ENCODE measurements at regions not wholly inside any gene's neighbourhood (a gene's known extent, or its start where the extent isn't known, plus 50 kb on each side); places are given as distances from the start of the nearest gene placed in this dataset.
"Not testable (repeated sequence)": the region's sequence is repeated elsewhere in the genome, so short reads cannot be mapped to it uniquely, and the experiment has no call there.

DNA sequence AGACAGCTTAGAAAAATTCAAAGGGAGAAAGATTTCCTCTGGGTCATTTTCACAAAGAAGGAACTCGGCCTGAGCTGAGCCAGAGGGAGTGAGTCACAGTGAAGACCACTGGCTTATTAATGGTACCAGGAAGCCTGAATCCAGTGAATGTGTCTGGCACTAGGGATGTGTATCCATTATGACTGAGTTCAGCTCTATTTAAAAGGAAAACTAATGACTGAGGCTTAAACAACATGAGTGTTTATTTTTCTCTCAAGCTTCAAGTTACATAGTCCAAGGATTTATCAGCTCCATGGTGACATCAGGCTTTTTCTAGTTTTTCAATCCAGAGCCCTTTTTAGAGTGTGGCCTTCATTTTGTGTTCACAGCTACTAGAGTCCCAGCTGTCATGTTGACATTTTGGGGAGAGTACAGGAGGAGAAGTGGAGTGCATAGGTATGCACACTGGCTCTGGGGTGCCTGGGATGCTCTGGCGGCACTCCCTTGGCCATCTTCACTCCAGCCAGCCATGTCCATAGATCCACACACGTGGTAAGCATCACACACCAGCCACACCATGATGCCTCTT lies 159.5 kb upstream of the ERCC6L2 start:
- H3K4me3 ChIP-seq (ENCODE audit: low read length) = no peak overlapping the region
- no peaks in the 10 kb centered on the region for H3K27me3 ChIP-seq (ENCODE audit: insufficient read depth, low read length)
- H3K9me3 ChIP-seq (ENCODE audit: low read length) = peaks cover 6% of the 10 kb centered on the region
- H3K36me3 ChIP-seq (ENCODE audit: insufficient read depth, low read length) = no peaks in the 10 kb centered on the region
- H3K4me1 ChIP-seq (ENCODE audit: insufficient read depth, low read length) = no peaks in the 10 kb centered on the region
- no peak overlapping the region for H2AFZ ChIP-seq (ENCODE audit: low read depth, low read length)

DNA sequence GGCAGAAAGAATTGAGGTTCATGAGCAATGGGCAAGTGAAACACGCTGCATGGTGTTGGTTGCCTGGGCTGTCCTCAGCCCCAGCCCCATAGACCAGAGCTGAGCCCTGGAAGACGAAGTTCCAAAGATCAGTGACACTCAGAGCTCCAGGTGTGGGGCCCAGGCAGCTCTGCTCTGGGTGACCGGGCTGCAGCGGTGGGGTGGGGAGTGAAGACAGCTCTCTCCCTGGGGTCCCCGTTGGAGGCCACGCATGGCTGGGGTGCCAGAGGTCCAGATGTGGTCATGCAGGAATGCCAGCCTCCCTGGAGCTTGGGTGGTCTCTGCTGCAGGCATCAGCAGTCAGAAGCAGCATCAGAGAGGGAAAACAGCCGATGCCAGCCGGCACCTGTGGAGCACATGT lies 165.0 kb upstream of the ERCC6L2 start:
- H2AFZ ChIP-seq (ENCODE audit: low read depth, low read length) = no peak overlapping the region
- H3K4me3 ChIP-seq (ENCODE audit: low read length) = no peak overlapping the region
- no peaks in the 10 kb centered on the region for H3K27me3 ChIP-seq (ENCODE audit: insufficient read depth, low read length)
- H3K9me3 ChIP-seq (ENCODE audit: low read length) = peaks cover 5% of the 10 kb centered on the region
- H3K4me1 ChIP-seq (ENCODE audit: insufficient read depth, low read length) = no peaks in the 10 kb centered on the region
- H3K36me3 ChIP-seq (ENCODE audit: insufficient read depth, low read length) = no peaks in the 10 kb centered on the region

DNA sequence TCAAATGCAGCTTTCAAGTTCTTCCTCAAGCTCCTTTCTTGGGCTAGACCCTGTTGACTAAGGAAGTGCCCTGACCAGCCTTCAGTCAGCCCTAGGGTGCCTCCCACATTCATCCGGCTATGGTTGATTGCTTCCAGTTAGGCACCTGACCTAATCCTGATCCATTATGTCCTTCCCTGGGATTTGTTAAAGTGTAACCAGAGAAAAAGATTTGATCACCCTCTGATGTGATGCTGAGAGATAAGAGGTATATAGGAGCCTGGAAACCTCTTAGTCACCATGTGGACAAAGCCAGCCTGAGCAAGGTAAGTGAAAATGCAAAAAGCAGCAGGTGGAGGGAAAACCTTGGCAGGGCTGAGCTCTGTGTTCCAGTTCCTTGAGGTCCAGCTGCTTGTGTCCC lies 178.8 kb upstream of the ERCC6L2 start:
- no peaks in the 10 kb centered on the region for H3K36me3 ChIP-seq (ENCODE audit: insufficient read depth, low read length)
- no peak overlapping the region for H2AFZ ChIP-seq (ENCODE audit: low read depth, low read length)
- no peaks in the 10 kb centered on the region for H3K4me1 ChIP-seq (ENCODE audit: insufficient read depth, low read length)
- H3K4me3 ChIP-seq (ENCODE audit: low read length) = no peak overlapping the region
- no peaks in the 10 kb centered on the region for H3K27me3 ChIP-seq (ENCODE audit: insufficient read depth, low read length)
- no peaks in the 10 kb centered on the region for H3K9me3 ChIP-seq (ENCODE audit: low read length)

DNA sequence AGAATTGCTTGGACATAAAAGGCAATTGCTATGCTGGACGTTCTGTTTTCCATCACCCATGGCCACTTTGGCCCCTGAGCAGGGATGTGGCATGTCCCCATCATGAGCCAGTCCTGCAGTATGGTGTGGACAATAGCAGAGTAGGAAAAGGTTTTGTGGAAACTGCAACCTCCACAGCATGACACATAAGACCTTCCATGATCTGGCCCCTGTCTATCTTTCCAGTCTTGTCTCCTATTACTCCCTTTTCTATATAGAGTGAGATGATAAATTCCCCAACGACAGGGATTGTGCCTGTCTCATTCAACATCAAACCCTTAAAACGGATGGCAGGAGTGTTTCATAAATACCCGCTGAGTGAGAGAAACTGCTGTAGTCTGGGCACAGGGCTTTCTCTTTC lies 174.7 kb upstream of the PTCH1 start:
- no peaks in the 10 kb centered on the region for H3K4me1 ChIP-seq (ENCODE audit: insufficient read depth, low read length)
- no peaks in the 10 kb centered on the region for H3K9me3 ChIP-seq (ENCODE audit: low read length)
- H3K36me3 ChIP-seq (ENCODE audit: insufficient read depth, low read length) = no peaks in the 10 kb centered on the region
- no peaks in the 10 kb centered on the region for H3K27me3 ChIP-seq (ENCODE audit: insufficient read depth, low read length)
- no peak overlapping the region for H3K4me3 ChIP-seq (ENCODE audit: low read length)
- H2AFZ ChIP-seq (ENCODE audit: low read depth, low read length) = no peak overlapping the region

DNA sequence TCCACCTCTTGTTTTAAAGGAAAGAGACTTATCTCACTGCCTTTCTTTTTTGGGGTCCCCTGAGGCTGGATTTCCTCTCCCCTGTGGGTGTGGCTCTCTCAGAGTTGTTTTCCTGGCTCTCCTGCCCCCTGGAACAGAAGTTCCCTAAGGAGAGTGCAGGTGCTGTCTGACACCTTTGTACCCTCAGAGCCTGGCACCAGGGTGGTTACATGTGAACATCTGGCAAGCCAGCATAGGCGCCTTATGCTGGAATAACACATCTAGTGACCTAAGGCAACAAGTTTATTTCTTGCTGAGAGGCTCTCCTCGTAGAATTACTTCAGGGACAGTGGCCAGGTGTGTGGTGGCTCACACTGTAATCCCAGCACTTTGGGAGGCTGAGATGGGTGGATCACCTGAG lies 172.9 kb upstream of the PTCH1 start:
- no peaks in the 10 kb centered on the region for H3K4me1 ChIP-seq (ENCODE audit: insufficient read depth, low read length)
- peaks cover under 1% of the 10 kb centered on the region for H3K9me3 ChIP-seq (ENCODE audit: low read length)
- H3K4me3 ChIP-seq (ENCODE audit: low read length) = no peak overlapping the region
- H2AFZ ChIP-seq (ENCODE audit: low read depth, low read length) = no peak overlapping the region
- no peaks in the 10 kb centered on the region for H3K27me3 ChIP-seq (ENCODE audit: insufficient read depth, low read length)
- no peaks in the 10 kb centered on the region for H3K36me3 ChIP-seq (ENCODE audit: insufficient read depth, low read length)

DNA sequence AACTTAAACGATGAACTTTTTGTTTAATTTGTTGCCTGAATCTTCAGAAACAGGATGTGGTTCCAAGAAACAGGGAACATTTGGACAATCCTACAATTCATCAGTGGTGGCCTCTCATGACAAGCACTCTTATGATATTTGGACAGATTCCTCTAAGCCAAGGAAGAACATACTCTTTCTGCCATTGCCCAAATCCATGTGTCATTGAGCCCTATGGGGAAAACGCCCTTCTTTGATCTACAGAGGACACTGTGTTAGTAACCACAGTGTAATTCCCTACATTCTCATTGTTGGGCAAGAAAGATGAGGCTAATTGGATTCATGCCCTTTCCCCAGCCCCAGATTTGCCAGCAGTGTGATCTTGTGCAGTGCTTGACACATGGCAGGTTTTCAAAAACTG lies 167.7 kb upstream of the PTCH1 start:
- Histone ChIP-seq H2AFZ (ENCODE audit: low read depth, low read length) (no peak overlapping the region), H3K36me3 (ENCODE audit: insufficient read depth, low read length) (no peaks in the 10 kb centered on the region), H3K27me3 (ENCODE audit: insufficient read depth, low read length) (no peaks in the 10 kb centered on the region), H3K4me1 (ENCODE audit: insufficient read depth, low read length) (no peaks in the 10 kb centered on the region), H3K9me3 (ENCODE audit: low read length) (peaks cover 2% of the 10 kb centered on the region), H3K4me3 (ENCODE audit: low read length) (no peak overlapping the region)

DNA sequence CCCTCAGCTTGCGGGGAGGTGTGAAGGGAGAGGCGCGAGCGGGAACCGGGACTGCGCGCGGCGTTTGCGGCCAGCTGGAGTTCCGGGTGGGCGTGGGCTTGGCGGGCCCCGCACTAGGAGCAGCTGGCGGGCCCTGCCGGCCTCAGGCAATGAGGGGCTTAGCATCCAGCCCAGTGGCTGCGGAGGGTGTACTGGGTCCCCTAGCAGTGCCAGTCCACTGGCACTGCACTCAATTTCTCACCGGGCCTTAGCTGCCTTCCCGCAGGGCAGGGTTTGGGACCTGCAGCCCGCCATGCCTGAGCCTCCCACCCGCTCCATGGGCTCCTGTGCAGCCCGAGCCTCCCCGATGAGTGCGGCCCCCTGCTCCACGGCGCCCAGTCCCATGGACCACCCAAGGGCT lies 163.5 kb upstream of the PTCH1 start:
- H3K9me3 ChIP-seq (ENCODE audit: low read length) = peaks cover 12% of the 10 kb centered on the region
- H3K27me3 ChIP-seq (ENCODE audit: insufficient read depth, low read length); H3K36me3 ChIP-seq (ENCODE audit: insufficient read depth, low read length); H3K4me3 ChIP-seq (ENCODE audit: low read length); H2AFZ ChIP-seq (ENCODE audit: low read depth, low read length); H3K4me1 ChIP-seq (ENCODE audit: insufficient read depth, low read length): not testable (repeated sequence)

DNA sequence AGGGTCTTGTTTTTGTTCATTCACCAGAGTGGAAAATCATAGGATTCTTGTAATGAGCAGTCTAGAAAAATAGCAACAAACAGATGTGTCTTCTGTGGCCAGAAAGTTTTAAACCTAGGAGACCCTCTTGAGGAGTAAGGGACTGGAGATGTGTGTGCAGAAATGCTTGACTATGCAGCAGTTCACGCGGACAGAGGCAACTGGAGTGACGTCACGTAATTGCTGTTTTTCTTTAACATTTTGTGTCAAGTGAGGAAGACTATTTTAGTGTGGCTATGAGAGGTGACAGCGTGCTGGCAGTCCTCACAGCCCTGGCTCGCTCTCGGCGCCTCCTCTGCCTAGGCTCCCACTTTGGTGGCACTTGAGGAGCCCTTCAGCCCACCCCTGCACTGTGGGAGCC lies 163.1 kb upstream of the PTCH1 start:
- H3K4me1 ChIP-seq (ENCODE audit: insufficient read depth, low read length) = no peaks in the 10 kb centered on the region
- no peaks in the 10 kb centered on the region for H3K27me3 ChIP-seq (ENCODE audit: insufficient read depth, low read length)
- no peak overlapping the region for H3K4me3 ChIP-seq (ENCODE audit: low read length)
- peaks cover 12% of the 10 kb centered on the region for H3K9me3 ChIP-seq (ENCODE audit: low read length)
- H3K36me3 ChIP-seq (ENCODE audit: insufficient read depth, low read length) = no peaks in the 10 kb centered on the region
- H2AFZ ChIP-seq (ENCODE audit: low read depth, low read length) = no peak overlapping the region

DNA sequence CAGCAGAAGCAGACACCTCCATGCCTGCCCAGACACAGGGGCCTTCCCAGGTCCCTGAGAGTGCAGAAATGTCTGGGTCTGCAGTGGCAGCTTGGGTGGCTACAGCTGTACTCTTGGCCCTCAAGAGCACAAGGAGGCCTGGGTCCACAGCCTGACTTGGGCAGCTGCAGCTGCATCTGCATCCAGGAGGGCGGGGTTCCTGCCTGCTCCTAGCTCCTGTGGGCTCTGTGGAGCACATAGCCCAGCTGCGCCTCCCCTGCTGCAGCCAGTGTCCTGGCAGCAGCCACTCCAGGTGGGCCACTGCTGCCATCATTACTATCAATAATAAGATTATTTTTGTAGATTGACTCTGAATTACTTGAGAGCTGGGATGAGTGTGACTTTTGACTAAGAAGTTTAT lies 162.0 kb upstream of the PTCH1 start:
- Histone ChIP-seq H3K4me3 (ENCODE audit: low read length) (no peak overlapping the region), H3K4me1 (ENCODE audit: insufficient read depth, low read length) (no peaks in the 10 kb centered on the region), H2AFZ (ENCODE audit: low read depth, low read length) (no peak overlapping the region), H3K27me3 (ENCODE audit: insufficient read depth, low read length) (no peaks in the 10 kb centered on the region), H3K36me3 (ENCODE audit: insufficient read depth, low read length) (no peaks in the 10 kb centered on the region), H3K9me3 (ENCODE audit: low read length) (peaks cover 11% of the 10 kb centered on the region)

DNA sequence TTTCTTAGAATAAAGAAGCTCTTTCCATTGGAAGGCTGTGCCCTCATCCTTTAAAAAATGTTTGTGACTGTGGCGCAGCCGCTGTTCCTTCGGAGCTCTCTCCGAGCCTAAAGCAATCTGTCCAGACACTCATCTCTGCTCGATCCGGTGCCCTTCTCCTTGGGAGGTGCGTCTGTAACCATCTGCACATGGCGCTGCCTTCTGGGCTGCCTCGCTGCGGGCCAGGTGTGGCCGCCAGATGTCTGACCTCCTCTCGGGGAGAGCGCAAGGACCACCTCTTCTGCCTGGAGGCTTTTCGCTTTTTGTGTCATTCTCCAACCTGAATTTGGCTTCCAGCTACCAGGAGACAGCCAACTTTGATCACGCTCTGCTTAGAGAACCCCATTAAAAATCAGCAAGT lies 153.4 kb upstream of the PTCH1 start:
- Histone ChIP-seq H3K36me3 (ENCODE audit: insufficient read depth, low read length) (no peaks in the 10 kb centered on the region), H3K4me1 (ENCODE audit: insufficient read depth, low read length) (peaks cover 4% of the 10 kb centered on the region), H2AFZ (ENCODE audit: low read depth, low read length) (no peak overlapping the region), H3K9me3 (ENCODE audit: low read length) (no peaks in the 10 kb centered on the region), H3K27me3 (ENCODE audit: insufficient read depth, low read length) (no peaks in the 10 kb centered on the region), H3K4me3 (ENCODE audit: low read length) (no peak overlapping the region)

DNA sequence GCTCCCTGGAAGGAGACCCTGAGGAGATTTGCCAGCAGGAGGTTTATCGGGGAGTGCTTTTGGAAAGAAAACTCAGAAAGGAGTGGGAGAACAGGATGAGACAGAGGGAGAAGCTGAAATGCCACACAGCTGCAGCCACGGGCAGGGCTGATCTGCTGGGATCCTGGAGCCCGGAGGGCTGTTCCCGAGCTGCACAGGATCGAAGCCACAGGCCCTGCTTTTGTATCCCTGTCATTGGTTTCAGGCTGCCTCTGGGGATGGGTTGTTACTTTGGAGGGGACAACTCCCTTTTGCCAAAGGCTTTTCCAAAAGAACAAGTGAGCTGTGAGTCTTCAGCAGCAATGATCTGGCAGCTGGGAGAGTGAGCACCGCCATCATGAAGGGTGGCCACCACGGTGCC lies 152.5 kb upstream of the PTCH1 start:
- no peaks in the 10 kb centered on the region for H3K9me3 ChIP-seq (ENCODE audit: low read length)
- H2AFZ ChIP-seq (ENCODE audit: low read depth, low read length) = no peak overlapping the region
- H3K4me1 ChIP-seq (ENCODE audit: insufficient read depth, low read length) = peaks cover 4% of the 10 kb centered on the region
- H3K4me3 ChIP-seq (ENCODE audit: low read length) = no peak overlapping the region
- no peaks in the 10 kb centered on the region for H3K27me3 ChIP-seq (ENCODE audit: insufficient read depth, low read length)
- H3K36me3 ChIP-seq (ENCODE audit: insufficient read depth, low read length) = no peaks in the 10 kb centered on the region

DNA sequence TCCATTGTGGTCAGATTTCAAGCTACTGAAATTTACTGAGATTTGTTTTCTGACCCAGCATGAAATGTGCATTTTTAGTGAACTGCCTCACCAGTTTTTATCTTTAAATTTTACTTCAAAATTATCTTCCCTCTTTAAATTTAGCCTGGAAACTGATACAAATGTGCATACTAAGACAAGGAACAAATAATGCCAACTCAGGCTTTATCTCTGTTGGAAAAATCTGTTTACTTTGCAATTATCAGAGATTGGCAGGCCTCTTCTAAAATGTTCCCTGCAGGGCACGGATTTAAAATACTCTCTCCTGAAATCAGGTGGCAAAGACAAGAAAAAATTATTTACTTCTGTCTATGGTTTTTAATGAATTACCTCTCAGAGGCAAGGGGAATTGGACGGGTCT lies 151.0 kb upstream of the PTCH1 start:
- Histone ChIP-seq H3K4me3 (ENCODE audit: low read length) (no peak overlapping the region), H3K4me1 (ENCODE audit: insufficient read depth, low read length) (peaks cover 4% of the 10 kb centered on the region), H3K36me3 (ENCODE audit: insufficient read depth, low read length) (no peaks in the 10 kb centered on the region), H2AFZ (ENCODE audit: low read depth, low read length) (no peak overlapping the region), H3K9me3 (ENCODE audit: low read length) (peaks cover 2% of the 10 kb centered on the region), H3K27me3 (ENCODE audit: insufficient read depth, low read length) (no peaks in the 10 kb centered on the region)

DNA sequence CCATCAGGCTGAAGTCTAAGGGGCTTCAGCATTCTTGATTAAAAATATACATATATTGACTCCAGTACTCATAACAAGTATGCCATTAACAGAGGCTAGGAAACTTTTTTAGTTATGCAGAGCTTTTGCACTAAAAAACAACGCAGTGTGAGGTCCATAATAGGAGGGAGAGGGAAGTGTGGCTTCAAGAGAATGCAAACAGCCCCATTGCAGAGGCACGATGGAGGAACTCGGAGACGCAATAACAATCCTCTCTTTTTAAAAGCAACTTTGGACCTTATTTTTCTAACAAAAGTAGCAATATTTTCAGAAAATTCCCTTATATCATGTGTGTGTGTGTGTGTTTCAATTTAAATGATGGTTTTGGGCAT lies 150.0 kb upstream of the PTCH1 start:
- no peaks in the 10 kb centered on the region for H3K36me3 ChIP-seq (ENCODE audit: insufficient read depth, low read length)
- H3K4me1 ChIP-seq (ENCODE audit: insufficient read depth, low read length) = peaks cover 4% of the 10 kb centered on the region
- H3K9me3 ChIP-seq (ENCODE audit: low read length) = peaks cover 2% of the 10 kb centered on the region
- H2AFZ ChIP-seq (ENCODE audit: low read depth, low read length) = peak overlapping the region; percentile 5
- no peaks in the 10 kb centered on the region for H3K27me3 ChIP-seq (ENCODE audit: insufficient read depth, low read length)
- H3K4me3 ChIP-seq (ENCODE audit: low read length) = no peak overlapping the region

DNA sequence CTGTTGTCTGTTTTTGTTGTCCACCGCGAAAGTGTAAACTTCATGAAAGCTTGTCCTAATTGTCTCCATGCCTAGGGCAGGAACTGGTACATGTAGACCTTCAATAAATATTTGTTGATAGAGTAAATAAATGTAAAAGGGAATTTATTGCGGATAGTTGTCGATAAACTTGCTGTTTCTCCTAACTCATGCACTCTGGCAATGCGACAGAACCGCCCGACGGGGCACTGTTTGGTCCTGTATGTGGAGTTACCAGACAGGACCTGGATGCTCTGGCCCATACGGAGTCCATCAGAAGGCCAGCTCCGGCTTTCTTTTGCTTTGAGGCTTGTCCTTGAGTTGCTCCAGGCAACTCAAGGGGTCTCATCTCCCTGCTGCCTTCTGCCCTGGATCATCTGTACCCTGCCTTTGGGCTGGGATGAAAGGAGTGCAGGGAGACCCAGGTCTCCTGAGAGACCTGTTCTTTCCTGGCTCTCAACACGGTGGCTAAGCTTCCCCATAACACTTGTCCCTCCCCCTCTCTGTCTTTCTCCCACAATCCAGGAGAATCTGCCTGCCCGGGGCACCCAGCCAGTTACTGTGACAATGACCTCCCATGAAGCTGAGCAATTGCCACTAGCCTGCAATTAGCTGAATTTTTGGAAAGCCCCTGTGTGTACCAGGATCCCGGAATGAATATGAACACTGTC lies 149.5 kb upstream of the PTCH1 start:
- Histone ChIP-seq H3K9me3 (ENCODE audit: low read length) (peaks cover 2% of the 10 kb centered on the region), H3K4me3 (ENCODE audit: low read length) (no peak overlapping the region), H3K36me3 (ENCODE audit: insufficient read depth, low read length) (no peaks in the 10 kb centered on the region), H3K4me1 (ENCODE audit: insufficient read depth, low read length) (peaks cover 4% of the 10 kb centered on the region), H2AFZ (ENCODE audit: low read depth, low read length) (peak overlapping the region; percentile 5), H3K27me3 (ENCODE audit: insufficient read depth, low read length) (no peaks in the 10 kb centered on the region)

Measured in neuron (in vitro differentiated cells).